IPS-15b (cell line): ENCODE measurements at regions not wholly inside any gene's neighbourhood (a gene's known extent, or its start where the extent isn't known, plus 50 kb on each side); places are given as distances from the start of the nearest gene placed in this dataset.

Source experiments
- H3K27me3 ChIP-seq: one replicate; pipeline ENCODE4 v1.6.1; 2013; ENCODE audit warnings: low read length; ENCODE audit not compliant: control insufficient read depth, insufficient read depth
- H3K36me3 ChIP-seq: one replicate; pipeline ENCODE4 v1.6.1; 2013; ENCODE audit warnings: low read length; ENCODE audit not compliant: control insufficient read depth, insufficient read depth
- H3K4me1 ChIP-seq: one replicate; pipeline ENCODE4 v1.6.1; 2013; ENCODE audit warnings: mild to moderate bottlenecking, low read length; ENCODE audit not compliant: control insufficient read depth, insufficient read depth
- H3K4me3 ChIP-seq: one replicate; pipeline ENCODE4 v1.5.1; 2013; ENCODE audit warnings: low read depth, low read length
- H3K9ac ChIP-seq: one replicate; pipeline ENCODE4 v1.6.1; 2013; ENCODE audit warnings: low read depth, mild to moderate bottlenecking, low read length
- H3K9me3 ChIP-seq: one replicate; pipeline ENCODE4 v1.6.1; 2013; ENCODE audit warnings: mild to moderate bottlenecking, low read length; ENCODE audit not compliant: control insufficient read depth, insufficient read depth

DNA sequence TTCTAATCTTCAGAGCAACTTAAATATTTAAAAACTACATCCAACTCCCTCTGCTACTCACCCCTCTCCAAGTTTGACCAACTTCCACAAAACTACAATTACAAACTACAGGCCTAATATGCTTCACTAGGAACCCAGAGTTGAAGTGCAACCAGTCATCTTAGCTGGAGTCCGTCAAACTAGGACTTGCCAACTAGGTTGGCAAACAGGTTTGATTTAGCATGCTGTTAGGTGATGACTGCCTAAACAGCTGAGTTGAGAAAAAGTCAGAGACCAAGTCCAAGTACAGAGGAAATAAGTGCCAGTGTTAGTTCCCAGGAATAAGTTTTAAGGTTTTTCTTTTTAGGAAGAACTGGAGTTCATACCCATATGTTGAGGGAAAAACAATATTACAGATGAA lies 1109.0 kb downstream of the TUSC7 start:
- H3K9ac ChIP-seq = no peak overlapping the region
- no peaks in the 10 kb centered on the region for H3K27me3 ChIP-seq
- H3K4me3 ChIP-seq = no peak overlapping the region
- no peaks in the 10 kb centered on the region for H3K36me3 ChIP-seq
- no peaks in the 10 kb centered on the region for H3K4me1 ChIP-seq
- H3K9me3 ChIP-seq = no peaks in the 10 kb centered on the region

- Histone ChIP-seq H3K4me3 (no peak overlapping the region), H3K4me1 (no peaks in the 10 kb centered on the region), H3K27me3 (no peaks in the 10 kb centered on the region), H3K9me3 (no peaks in the 10 kb centered on the region), H3K9ac (no peak overlapping the region), H3K36me3 (no peaks in the 10 kb centered on the region)
Observed at GRCh38 chr3:117820658-117821299, 1111.2 kb downstream of the TUSC7 start.

DNA sequence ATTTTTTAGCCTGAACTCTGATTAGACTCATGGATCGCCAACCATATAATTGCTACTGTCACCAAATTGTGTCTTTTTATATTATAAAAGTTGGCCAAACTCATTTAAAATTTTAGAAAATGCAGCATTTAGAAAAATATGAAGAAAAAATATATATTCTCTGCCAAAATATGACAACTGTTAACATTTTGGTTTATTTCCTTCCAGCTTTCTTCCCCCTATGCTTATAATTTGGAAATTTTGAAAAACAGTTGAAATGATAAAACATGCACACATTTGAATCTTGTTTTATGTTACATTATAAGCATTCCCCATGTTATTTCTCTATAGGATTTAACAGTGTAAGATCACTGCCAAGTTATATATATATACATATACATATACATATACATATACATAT lies 1112.8 kb downstream of the TUSC7 start:
- Histone ChIP-seq H3K36me3 (no peaks in the 10 kb centered on the region), H3K9me3 (no peaks in the 10 kb centered on the region), H3K9ac (no peak overlapping the region), H3K4me3 (no peak overlapping the region), H3K27me3 (no peaks in the 10 kb centered on the region), H3K4me1 (no peaks in the 10 kb centered on the region)

DNA sequence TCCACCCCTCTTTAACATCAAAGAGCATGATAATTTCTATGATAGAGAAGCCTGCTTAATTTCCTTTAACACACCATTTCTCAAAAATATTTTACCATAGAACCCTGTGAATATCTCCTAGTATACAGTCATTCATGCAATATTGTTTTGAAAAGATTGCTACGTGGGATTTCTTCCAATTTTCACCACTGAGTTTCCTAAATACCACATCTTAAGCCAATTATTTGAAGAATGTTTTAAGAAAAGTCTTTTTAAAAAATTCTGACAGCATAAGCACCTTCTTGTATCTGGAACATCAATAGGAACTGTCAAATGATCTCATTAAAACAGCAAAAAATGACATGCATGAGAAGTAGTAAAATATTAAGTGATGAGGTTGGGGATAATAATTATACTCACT lies 1126.7 kb downstream of the TUSC7 start:
- H3K27me3 ChIP-seq = no peaks in the 10 kb centered on the region
- no peak overlapping the region for H3K9ac ChIP-seq
- no peaks in the 10 kb centered on the region for H3K36me3 ChIP-seq
- no peaks in the 10 kb centered on the region for H3K4me1 ChIP-seq
- H3K4me3 ChIP-seq = no peak overlapping the region
- H3K9me3 ChIP-seq = no peaks in the 10 kb centered on the region

GRCh38 chr3:117837391-117837790 lies 1127.8 kb downstream of the TUSC7 start:
- H3K27me3 ChIP-seq = no peaks in the 10 kb centered on the region
- no peak overlapping the region for H3K4me3 ChIP-seq
- H3K4me1 ChIP-seq = no peaks in the 10 kb centered on the region
- H3K9ac ChIP-seq = no peak overlapping the region
- no peaks in the 10 kb centered on the region for H3K9me3 ChIP-seq
- no peaks in the 10 kb centered on the region for H3K36me3 ChIP-seq

DNA sequence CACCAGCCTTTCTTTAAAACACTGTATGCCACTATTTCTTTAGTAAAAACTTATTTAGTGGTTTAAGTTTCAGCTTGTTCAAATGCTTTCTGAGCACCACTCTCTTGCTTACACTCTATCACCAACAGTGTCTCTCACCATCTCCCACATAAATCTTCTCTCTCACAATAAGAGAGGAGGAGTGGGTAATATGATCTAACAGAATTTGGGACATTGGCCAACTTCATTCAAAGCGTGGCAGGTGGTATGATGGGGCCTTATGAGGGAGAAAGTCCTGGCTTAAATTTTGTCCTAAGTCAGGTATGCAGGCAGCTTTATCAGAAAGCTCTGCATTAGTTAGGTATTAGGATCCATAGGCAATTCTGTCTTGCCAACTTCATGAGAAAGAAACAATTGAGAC lies 1132.5 kb downstream of the TUSC7 start:
- H3K9ac ChIP-seq = no peak overlapping the region
- H3K9me3 ChIP-seq = no peaks in the 10 kb centered on the region
- H3K4me1 ChIP-seq = no peaks in the 10 kb centered on the region
- no peaks in the 10 kb centered on the region for H3K36me3 ChIP-seq
- no peaks in the 10 kb centered on the region for H3K27me3 ChIP-seq
- H3K4me3 ChIP-seq = no peak overlapping the region

- Histone ChIP-seq H3K27me3 (no peaks in the 10 kb centered on the region), H3K9me3 (no peaks in the 10 kb centered on the region), H3K4me1 (no peaks in the 10 kb centered on the region), H3K9ac (no peak overlapping the region), H3K4me3 (no peak overlapping the region), H3K36me3 (no peaks in the 10 kb centered on the region)
Observed at GRCh38 chr3:117843356-117843755, 1133.8 kb downstream of the TUSC7 start.

DNA sequence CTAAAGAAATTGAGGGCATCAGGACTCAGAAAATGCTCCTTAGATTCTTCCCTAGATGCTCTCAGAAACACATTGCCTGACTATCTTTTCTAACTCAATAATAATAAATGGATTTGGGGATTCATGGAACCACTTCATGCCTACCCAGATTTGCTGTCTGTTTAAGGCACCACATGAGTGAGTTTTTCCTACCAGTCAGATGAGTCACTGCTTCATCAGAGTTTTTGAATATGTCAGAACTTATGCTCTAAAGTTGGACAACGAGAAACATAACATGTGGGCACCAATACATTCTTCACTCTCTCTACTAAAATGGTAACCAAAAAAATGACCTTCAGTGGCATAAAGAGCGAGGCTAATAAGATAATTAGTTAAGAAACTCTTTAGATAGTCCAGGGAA lies 1135.1 kb downstream of the TUSC7 start:
- no peak overlapping the region for H3K9ac ChIP-seq
- no peaks in the 10 kb centered on the region for H3K4me1 ChIP-seq
- no peaks in the 10 kb centered on the region for H3K27me3 ChIP-seq
- no peaks in the 10 kb centered on the region for H3K36me3 ChIP-seq
- H3K4me3 ChIP-seq = no peak overlapping the region
- no peaks in the 10 kb centered on the region for H3K9me3 ChIP-seq

GRCh38 chr3:117846238-117846637 lies 1136.7 kb downstream of the TUSC7 start:
- no peaks in the 10 kb centered on the region for H3K27me3 ChIP-seq
- H3K9me3 ChIP-seq = no peaks in the 10 kb centered on the region
- no peak overlapping the region for H3K9ac ChIP-seq
- H3K36me3 ChIP-seq = no peaks in the 10 kb centered on the region
- no peak overlapping the region for H3K4me3 ChIP-seq
- H3K4me1 ChIP-seq = no peaks in the 10 kb centered on the region

DNA sequence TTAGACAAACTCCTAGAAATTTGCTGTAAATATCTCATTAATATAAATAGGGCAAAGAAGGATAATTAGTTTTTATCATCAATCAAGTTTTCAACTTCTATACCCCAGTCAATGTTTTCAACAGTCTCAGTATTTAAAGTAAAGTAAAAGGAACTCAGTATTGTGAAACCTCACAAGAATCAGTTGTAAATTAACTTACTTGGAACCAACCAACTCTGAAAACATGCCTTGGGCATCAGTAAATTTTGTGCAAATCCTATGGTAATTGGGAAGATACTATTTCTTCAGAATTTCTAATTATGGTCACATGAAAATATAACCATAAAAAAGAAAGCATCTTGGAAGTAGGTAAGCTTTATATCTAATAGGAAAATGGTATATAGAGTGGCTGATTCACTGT lies 1139.0 kb downstream of the TUSC7 start:
- Histone ChIP-seq H3K27me3 (no peaks in the 10 kb centered on the region), H3K4me3 (no peak overlapping the region), H3K9ac (no peak overlapping the region), H3K4me1 (no peaks in the 10 kb centered on the region), H3K36me3 (no peaks in the 10 kb centered on the region), H3K9me3 (no peaks in the 10 kb centered on the region)

DNA sequence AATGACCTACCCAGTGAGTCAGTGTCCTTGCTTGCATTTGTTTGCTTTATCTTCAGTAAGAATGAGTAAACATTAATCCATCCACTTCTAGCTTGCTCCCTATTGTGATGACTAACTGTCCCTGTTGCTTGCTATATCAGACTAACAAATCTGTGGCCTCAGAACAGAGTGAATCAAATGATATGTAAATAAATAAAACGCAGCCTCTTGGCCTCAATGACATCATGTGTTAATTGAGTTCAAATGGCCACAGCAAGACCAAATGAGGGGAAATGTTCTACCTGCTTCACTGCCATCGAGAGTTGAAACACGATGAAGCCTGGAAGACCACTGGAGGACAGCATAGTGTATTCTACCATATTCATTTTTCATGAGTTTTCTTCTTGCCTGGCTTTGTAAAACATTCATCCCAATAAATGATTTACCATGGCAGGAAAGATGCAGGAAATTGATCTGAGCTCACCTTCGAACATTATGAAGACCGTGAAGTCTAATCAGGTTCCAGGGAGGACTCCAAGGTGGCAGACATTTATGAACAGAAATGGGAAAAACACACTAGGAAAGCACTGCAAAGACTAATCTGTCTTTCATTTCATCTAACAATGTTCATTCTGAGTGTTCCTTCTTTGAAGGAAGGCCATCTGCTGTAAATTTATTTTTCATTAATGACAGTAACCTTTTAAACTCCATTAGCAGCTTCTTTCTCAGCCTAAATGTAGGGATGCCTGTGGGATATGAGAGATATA lies 1144.5 kb downstream of the TUSC7 start:
- no peaks in the 10 kb centered on the region for H3K9me3 ChIP-seq
- H3K27me3 ChIP-seq = no peaks in the 10 kb centered on the region
- no peaks in the 10 kb centered on the region for H3K4me1 ChIP-seq
- H3K9ac ChIP-seq = no peak overlapping the region
- no peak overlapping the region for H3K4me3 ChIP-seq
- H3K36me3 ChIP-seq = no peaks in the 10 kb centered on the region

DNA sequence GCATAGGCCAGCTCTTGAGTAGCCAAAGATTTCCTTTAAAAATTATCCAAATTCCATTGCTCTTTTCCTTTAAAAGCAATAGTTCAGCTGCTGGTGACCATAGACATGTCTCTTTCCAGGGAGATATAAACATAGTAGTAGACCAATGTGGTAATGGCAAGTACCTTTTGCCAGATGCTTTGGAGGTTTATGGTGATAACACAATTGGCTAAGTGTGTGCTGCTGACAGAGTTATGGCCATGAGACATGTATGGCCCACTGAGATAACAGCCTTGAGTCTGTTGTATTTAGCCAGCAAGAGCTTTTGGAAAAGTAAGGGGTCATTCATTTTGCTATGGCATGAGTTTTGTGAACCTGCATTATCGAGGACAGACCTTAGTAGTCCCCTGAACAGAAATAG lies 1146.8 kb downstream of the TUSC7 start:
- Histone ChIP-seq H3K9ac (no peak overlapping the region), H3K36me3 (no peaks in the 10 kb centered on the region), H3K9me3 (no peaks in the 10 kb centered on the region), H3K27me3 (no peaks in the 10 kb centered on the region), H3K4me3 (no peak overlapping the region), H3K4me1 (no peaks in the 10 kb centered on the region)
